ENCODE measurements at regions not wholly inside any gene's neighbourhood (a gene's known extent, or its start where the extent isn't known, plus 50 kb on each side); places are given as distances from the start of the nearest gene placed in this dataset.

GRCh38 chr5:124644582-124644981 is 101.9 kb downstream of the ZNF608 start:
- no peak for DNase-seq

GRCh38 chr5:124644138-124644537 is 102.3 kb downstream of the ZNF608 start:
- DNase-seq: no peak

DNA sequence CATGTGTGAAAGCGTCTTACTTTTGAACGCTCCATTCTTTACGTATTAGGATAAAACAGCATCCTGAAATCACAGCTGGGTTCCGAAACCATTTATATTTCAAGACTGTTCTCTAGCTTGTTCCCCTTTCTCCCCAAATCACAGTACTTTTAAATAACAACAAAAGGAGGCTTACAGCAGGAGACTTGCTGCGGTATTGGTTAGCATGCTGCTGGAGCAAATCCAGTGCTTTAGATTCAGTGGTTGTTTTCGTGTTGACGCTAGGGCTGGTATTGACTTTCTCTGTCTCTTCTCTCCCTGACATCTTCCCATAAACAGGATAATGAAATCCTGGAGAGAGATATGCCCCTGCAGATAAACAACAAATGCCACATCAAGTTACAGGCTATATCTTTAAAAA is 103.1 kb downstream of the ZNF608 start:
- no peak for DNase-seq

- DNase-seq: no peak
Observed at GRCh38 chr5:124642151-124642550, 104.3 kb downstream of the ZNF608 start.

GRCh38 chr5:124641154-124641792 is 105.2 kb downstream of the ZNF608 start:
- no peak for DNase-seq

GRCh38 chr5:124639095-124639665 is 107.3 kb downstream of the ZNF608 start:
- no peak for DNase-seq

- no peak for DNase-seq
Observed at GRCh38 chr5:124637011-124637410, 109.4 kb downstream of the ZNF608 start.

GRCh38 chr5:124634741-124635323 is 111.6 kb downstream of the ZNF608 start:
- no peak for DNase-seq

GRCh38 chr5:124634228-124634739 is 112.2 kb downstream of the ZNF608 start:
- DNase-seq: no peak

- DNase-seq: no peak
Observed at GRCh38 chr5:124633209-124633608, 113.2 kb downstream of the ZNF608 start.

GRCh38 chr5:124631874-124632550 is 114.4 kb downstream of the ZNF608 start:
- no peak for DNase-seq

GRCh38 chr5:124630767-124631704 is 115.4 kb downstream of the ZNF608 start:
- no peak for DNase-seq

GRCh38 chr5:124628721-124629596 is 117.5 kb downstream of the ZNF608 start:
- DNase-seq: peak; percentile 15

GRCh38 chr5:124627815-124628595 is 118.4 kb downstream of the ZNF608 start:
- no peak for DNase-seq

DNA sequence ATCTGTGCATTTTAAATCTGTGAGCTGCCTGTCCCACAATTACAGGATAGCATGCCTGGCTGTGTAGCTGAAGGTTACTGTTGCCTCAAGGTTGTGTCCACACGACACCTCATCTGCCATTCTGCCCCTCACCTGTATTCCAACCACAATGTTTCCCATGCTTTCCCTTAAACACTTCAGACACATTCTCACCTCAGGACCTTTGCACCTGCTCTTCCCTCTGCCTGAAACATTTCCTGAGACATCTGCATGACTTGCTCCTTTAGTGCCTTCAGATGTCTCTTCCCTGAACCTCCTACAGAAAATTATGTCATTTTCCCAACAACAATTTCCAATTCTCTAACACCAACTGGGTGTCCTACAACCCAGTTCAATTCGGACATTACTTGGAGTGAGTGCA is 120.4 kb downstream of the ZNF608 start:
- DNase-seq: no peak

DNA sequence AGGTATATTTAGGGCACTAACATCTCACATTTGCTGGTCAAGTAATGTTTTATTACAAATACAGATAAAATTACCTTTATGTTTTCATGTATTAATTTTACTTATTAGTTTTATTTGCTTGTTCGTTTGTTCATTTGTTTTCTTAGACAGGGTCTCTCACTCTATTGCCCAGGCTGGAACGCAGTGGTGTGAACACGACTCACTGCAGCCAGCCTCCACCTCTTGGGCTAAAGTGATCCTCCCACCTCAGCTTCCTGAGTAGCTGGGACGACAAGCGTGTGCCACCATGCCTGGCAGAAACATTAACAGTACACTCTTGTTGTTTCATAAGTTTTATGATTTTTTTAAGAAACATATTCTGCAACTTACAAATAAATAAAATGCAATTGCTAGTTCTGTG is 123.2 kb downstream of the ZNF608 start:
- no peak for DNase-seq

GRCh38 chr5:124622851-124623250 is 123.6 kb downstream of the ZNF608 start:
- no peak for DNase-seq

- no peak for DNase-seq
Observed at GRCh38 chr5:124621279-124621678, 125.2 kb downstream of the ZNF608 start.

- no peak for DNase-seq
Observed at GRCh38 chr5:124620743-124621142, 125.7 kb downstream of the ZNF608 start.

DNA sequence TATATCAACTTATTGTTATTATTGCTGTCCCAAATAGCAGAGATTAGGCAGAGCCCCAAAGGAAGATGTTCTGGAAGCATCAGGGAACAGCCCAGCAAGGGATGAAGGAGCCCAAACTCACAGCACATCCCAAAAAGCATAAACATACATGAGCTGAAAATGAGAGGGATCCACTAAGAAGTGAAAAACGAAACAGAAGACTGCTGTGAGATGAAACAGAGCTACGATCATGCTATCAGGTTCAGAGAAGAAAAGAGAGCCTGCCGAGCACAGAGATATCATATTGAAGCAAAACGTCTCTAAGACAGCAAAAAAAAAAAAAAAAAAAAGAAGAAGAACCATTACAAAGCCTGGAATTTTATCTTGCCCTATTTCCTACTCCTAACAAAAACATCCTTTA is 127.3 kb downstream of the ZNF608 start:
- DNase-seq: no peak

GRCh38 chr5:124617787-124618186 is 128.7 kb downstream of the ZNF608 start:
- no peak for DNase-seq
